ENCODE measurements at regions not wholly inside any gene's neighbourhood (a gene's known extent, or its start where the extent isn't known, plus 50 kb on each side); places are given as distances from the start of the nearest gene placed in this dataset.

GRCh38 chr4:93888308-93888707, 59.8 kb downstream of the ATOH1 start:
- TF ChIP-seq EZH2phosphoT487 (IDR thresholded peaks at IDR 0.05; ENCODE audit: unreplicated experiment) (no peak), JUNB (IDR thresholded peaks at IDR 0.05; ENCODE audit: unreplicated experiment) (no peak), ZNF114 (CRISPR knock-in tag; IDR thresholded peaks at IDR 0.05) (no peak), CTCF (conservative IDR thresholded peaks at IDR 0.05; ENCODE audit: low read depth in 2 of 2) (no peak), POLR2AphosphoS5 (IDR thresholded peaks at IDR 0.05; ENCODE audit: low read depth) (no peak), REST (IDR thresholded peaks at IDR 0.05; ENCODE audit: unreplicated experiment) (no peak), ETS1 (IDR thresholded peaks at IDR 0.05) (no peak), CREB1 (CRISPR knock-in tag; IDR thresholded peaks at IDR 0.05; ENCODE audit: low read depth) (no peak), EZH2 (IDR thresholded peaks at IDR 0.05; ENCODE audit: low read depth, unreplicated experiment) (no peak)

Measured in GM23338 (cell line).